Astrocyte of the spinal cord (primary cell): ENCODE measurements at regions not wholly inside any gene's neighbourhood (a gene's known extent, or its start where the extent isn't known, plus 50 kb on each side); places are given as distances from the start of the nearest gene placed in this dataset.

ENCODE experiments used
- DNase-seq: peaks from one replicate; pipeline ENCODE4 v3.0.0; 2011; ENCODE audit warnings: low read depth, low spot score
- H3K4me3 ChIP-seq: 2 replicates; pipeline ENCODE4 v1.5.1; 2011; ENCODE audit warnings: low read depth, mild to moderate bottlenecking, low read length, moderate library complexity
- in situ Hi-C: cut with HindIII; loops from 2 replicates; pipeline ENCODE4 v1.10.0; 2017; ENCODE audit warnings: low sequenced_read_pairs
- TF ChIP-seq, protein P1 (sequence below): IDR thresholded peaks from 2 replicates; pipeline ENCODE4 v1.5.1; 2012; ENCODE audit warnings: low read depth, mild to moderate bottlenecking, low read length, inconsistent platforms

DNA sequence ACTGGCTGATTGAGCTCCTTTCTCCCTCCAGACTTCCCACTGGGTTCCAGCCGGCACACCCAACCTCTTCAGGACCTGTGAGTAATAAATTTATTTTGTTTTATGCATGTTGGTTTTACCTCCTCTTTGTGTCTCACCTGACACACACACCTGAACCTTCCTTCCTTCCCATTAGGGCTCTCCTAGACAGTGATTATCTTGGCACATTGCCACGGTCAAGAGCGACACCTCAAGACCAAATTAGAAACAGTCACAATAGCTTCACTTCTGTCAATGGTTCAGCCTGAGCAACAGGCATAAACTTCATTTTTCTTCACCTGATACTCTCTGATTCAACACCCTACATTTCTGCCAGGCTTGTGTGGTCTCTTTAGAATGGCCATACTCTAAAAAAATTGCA lies 296.3 kb upstream of the SMARCA2 start:
- in situ Hi-C loops: no loop called here
- H3K4me3 ChIP-seq: no peak overlapping the region
- no peak for DNase-seq
- TF ChIP-seq, protein P1, sequence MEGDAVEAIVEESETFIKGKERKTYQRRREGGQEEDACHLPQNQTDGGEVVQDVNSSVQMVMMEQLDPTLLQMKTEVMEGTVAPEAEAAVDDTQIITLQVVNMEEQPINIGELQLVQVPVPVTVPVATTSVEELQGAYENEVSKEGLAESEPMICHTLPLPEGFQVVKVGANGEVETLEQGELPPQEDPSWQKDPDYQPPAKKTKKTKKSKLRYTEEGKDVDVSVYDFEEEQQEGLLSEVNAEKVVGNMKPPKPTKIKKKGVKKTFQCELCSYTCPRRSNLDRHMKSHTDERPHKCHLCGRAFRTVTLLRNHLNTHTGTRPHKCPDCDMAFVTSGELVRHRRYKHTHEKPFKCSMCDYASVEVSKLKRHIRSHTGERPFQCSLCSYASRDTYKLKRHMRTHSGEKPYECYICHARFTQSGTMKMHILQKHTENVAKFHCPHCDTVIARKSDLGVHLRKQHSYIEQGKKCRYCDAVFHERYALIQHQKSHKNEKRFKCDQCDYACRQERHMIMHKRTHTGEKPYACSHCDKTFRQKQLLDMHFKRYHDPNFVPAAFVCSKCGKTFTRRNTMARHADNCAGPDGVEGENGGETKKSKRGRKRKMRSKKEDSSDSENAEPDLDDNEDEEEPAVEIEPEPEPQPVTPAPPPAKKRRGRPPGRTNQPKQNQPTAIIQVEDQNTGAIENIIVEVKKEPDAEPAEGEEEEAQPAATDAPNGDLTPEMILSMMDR: no peak

DNA sequence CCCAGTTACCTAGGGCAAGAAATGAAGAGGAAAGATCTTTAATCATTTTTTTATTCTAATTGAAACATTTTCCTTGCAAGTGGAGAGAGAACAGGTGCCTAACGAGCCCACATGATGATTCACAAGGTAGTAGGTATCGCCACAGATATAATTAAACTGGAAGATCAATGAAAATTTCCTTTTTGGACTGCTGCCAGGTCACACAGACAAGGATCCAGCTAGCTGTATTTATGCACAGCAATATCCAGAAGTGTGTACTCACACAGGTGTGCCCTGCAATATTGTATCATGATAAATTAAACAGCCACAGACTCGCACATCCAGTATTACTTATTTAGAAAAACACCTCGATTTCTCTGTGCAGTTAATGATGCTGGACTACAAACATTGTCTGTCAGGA lies 294.0 kb upstream of the SMARCA2 start:
- TF ChIP-seq, protein P1: no peak
- H3K4me3 ChIP-seq: no peak overlapping the region
- no peak for DNase-seq
- in situ Hi-C loops: no loop called here

DNA sequence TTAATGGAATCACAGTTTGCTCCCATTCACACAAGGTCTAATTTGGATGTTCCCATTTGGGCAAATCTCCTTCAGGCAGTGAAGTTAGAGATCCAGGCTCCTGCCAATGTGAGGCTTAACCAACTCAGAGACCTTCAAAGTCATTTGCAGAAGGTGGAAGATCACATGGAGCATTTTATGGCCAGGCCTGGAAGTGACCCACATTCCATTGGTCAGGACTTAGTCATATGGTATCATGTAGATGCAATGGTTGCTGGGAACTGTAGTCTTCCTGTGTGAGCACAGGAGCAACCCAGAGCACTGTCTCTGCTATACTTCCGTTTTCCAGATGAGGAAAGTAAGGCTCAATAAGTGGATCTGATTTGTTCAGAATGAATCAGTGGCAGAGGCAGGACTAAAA lies 292.7 kb upstream of the SMARCA2 start:
- DNase-seq: no peak
- in situ Hi-C loops: no loop called here
- TF ChIP-seq, protein P1: no peak
- H3K4me3 ChIP-seq: no peak overlapping the region

DNA sequence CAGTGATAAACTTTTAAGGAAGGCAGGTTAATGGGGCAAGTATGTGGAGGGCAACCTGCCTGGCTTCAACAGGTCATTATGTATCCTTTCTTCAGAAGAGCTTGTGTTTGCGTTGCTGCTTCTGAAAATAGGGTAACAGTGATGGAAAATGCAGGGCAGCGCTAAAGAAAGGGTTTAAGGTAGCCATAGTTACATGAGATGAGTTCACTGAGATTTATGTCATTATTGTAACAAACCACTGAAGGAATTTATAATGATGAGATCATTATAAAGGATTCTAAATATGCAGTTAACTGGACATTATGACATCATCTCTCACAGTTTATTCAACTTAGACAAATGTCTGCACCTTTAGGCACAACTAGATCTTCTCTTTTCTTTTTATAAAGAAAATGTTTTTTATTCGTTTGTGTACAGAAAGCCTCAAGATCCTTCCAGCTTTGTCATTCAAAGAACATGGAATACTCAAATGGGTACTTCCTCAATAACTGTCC lies 291.6 kb upstream of the SMARCA2 start:
- TF ChIP-seq, protein P1: no peak
- no peak for DNase-seq
- H3K4me3 ChIP-seq: no peak overlapping the region
- in situ Hi-C loops: no loop called here

DNA sequence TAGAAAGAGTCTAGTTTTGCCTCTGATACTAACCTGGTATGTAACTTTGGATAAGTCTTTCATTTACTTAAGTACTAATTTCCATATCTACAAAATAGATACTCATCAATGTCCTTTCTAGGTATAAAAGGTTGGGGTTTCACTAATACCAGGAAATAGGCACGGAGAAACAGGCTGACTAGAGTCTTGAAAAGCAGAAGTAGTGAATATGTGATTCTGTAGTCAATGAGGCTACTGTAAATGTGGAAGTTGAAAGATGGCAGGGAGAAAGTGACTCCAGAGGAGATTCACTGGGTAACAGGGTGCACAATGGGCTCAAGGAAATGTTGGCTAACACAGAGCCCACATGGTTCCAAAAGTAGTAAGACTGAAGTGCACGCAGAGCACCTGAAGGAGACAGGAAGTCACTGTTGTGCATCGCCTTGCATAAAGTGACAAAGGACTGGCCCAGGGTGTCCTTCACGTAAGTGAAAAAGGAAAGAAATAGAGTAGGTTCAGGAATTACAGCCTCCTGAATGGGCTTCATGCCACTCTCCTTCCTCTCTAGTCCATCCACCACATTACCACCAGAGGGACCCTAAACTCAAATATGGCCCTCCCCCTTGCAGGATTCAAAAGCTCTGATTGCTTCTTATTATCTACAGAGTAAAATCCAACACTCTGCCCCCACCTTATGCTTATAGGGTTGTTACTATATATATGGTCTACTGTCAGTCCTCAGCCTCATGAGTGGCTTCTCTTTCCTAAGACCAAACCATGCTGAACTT lies 288.0 kb upstream of the SMARCA2 start:
- in situ Hi-C loops: no loop called here
- no peak for DNase-seq
- TF ChIP-seq, protein P1: no peak
- H3K4me3 ChIP-seq: no peak overlapping the region

DNA sequence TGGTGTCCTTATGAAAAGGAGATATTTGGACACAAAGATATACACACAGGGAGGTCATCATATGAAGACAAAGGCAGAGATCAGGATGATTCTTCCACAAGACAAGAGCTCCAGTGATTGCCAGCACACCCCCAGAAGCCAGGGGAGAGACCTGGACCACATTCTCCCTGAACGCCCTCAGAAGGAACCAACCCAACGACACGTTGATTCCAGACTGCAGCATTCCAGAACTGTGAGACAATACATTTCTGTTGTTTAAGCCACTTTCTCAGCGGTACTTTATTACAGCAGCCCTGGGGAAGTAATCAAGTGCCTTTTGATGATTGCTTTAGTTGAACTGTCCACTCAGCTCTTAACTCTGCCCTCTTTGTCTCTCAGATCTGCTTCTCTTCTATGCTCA lies 285.5 kb upstream of the SMARCA2 start:
- TF ChIP-seq, protein P1: no peak
- in situ Hi-C loops: no loop called here
- no peak overlapping the region for H3K4me3 ChIP-seq
- DNase-seq: no peak
